Psoas muscle (tissue), 7 donors: ENCODE measurements at regions not wholly inside any gene's neighbourhood (a gene's known extent, or its start where the extent isn't known, plus 50 kb on each side); places are given as distances from the start of the nearest gene placed in this dataset.
"Not testable (repeated sequence)": the region's sequence is repeated elsewhere in the genome, so short reads cannot be mapped to it uniquely, and the experiment has no call there.

Source experiments
- ATAC-seq, 4 donors: fragments of 200-7000 bp; cut with Tn5 transposase; one replicate each; pipeline ENCODE4 v1.9.1; 2020; ENCODE audit warnings: moderate library complexity in 3 of 4, mild to moderate bottlenecking in 2 of 4
- DNase-seq, 2 donors: peaks; one replicate each; pipeline ENCODE4 v3.0.0-alpha.2; 2020
- H3K27ac ChIP-seq: fragments of 200-600 bp; one replicate; pipeline ENCODE4 v1.8.0; 2022
- H3K27me3 ChIP-seq, 3 donors: fragments of 200-600 bp in 1 of 3; one replicate each; pipeline versions ENCODE4 v1.6.1 to v1.8.0; 2013 to 2022; ENCODE audit warnings: low read length in 2 of 3, mild to moderate bottlenecking in 2 of 3, moderate library complexity in 1 of 3; ENCODE audit not compliant: insufficient read depth in 3 of 3
- H3K36me3 ChIP-seq, 2 donors: fragments of 200-600 bp in 1 of 2; one replicate each; pipeline versions ENCODE4 v1.6.1 to v1.8.0; 2013 to 2022; ENCODE audit warnings: low read depth in 1 of 2, mild to moderate bottlenecking in 1 of 2, moderate library complexity in 1 of 2; ENCODE audit not compliant: insufficient read depth in 1 of 2
- H3K4me1 ChIP-seq: fragments of 200-600 bp; one replicate; pipeline ENCODE4 v1.8.0; 2022
- H3K4me3 ChIP-seq: fragments of 200-600 bp; one replicate; pipeline ENCODE4 v1.8.0; 2022; ENCODE audit warnings: mild to moderate bottlenecking
- H3K9me3 ChIP-seq: fragments of 200-600 bp; one replicate; pipeline ENCODE4 v1.8.0; 2022
- CTCF ChIP-seq: fragments of 200-600 bp; IDR thresholded peaks from one replicate; pipeline ENCODE4 v1.8.0; 2022; ENCODE audit warnings: antibody characterized with exemption
- WGBS, 3 donors: extraction: QIAGEN DNeasy Blood & Tissue Kit; methylation state at CpG; one replicate each; pipeline versions ENCODE4 v1.1.6 to v1.1.7; 2013; 5-methylcytosine and 5-hydroxymethylcytosine counted together
- intact Hi-C, 2 donors: fragments of 100-400 bp; cut with DNase I; formaldehyde crosslinking; loops; one replicate each; pipeline versions ENCODE4 v1.11.0 to v1.14.2; 2022
- donor health status: healthy with polysubstance abuse.
- donor health status: DM: no; HTN: no; CAD: no; lungs with moderate emphysema.
- donor health status: Bipolar disorder and iron deficiency.
- donor health status: healthy.
- donor health status: DM: yes; HTN: yes; CAD: no.
- donor health status: DM: no; HTN: no; CAD: no.
- donor health status: DM: yes; HTN: yes; CAD: no.

GRCh38 chr4:106530821-106531220 is 162.2 kb upstream of the GIMD1 start:
- no peak for ATAC-seq

GRCh38 chr4:106530024-106530361 is 161.4 kb upstream of the GIMD1 start:
- no peak for TF ChIP-seq CTCF
- Histone ChIP-seq H3K9me3 (no peaks in the 10 kb centered on the region), H3K36me3 (no peaks in the 10 kb centered on the region), H3K27ac (no peak overlapping the region), H3K4me1 (no peaks in the 10 kb centered on the region), H3K4me3 (no peak overlapping the region), H3K27me3 (no peaks in the 10 kb centered on the region)
- WGBS, 3 donors: 74 to 91% (median 82%) methylated on average over 1 of the region's 1 CpG
- intact Hi-C loops: no loop called here
- no peak for DNase-seq
- no peak for ATAC-seq

More at GRCh38 chr4:106530821-106531220, 162.2 kb upstream of the GIMD1 start:
- Histone ChIP-seq H3K4me1 (no peaks in the 10 kb centered on the region), H3K27me3 (no peaks in the 10 kb centered on the region), H3K36me3 (no peaks in the 10 kb centered on the region), H3K27ac (no peak overlapping the region), H3K9me3 (no peaks in the 10 kb centered on the region), H3K4me3 (no peak overlapping the region)
- no peak for TF ChIP-seq CTCF
- DNase-seq: no peak
- intact Hi-C loops: no loop called here

GRCh38 chr4:106529348-106530023 is 160.9 kb upstream of the GIMD1 start:
- no peak for DNase-seq
- H3K27ac ChIP-seq: no peak overlapping the region
- H3K9me3 ChIP-seq: no peaks in the 10 kb centered on the region
- H3K27me3 ChIP-seq: no peaks in the 10 kb centered on the region
- 76 to 86% (median 79%) methylated on average over 2 of the region's 2 CpGs for WGBS, 3 donors
- no peaks in the 10 kb centered on the region for H3K36me3 ChIP-seq
- TF ChIP-seq CTCF: no peak
- no peak for ATAC-seq
- no peak overlapping the region for H3K4me3 ChIP-seq
- no peaks in the 10 kb centered on the region for H3K4me1 ChIP-seq
- intact Hi-C loops: no loop called here

- no peaks in the 10 kb centered on the region for H3K36me3 ChIP-seq
- H3K4me1 ChIP-seq: no peaks in the 10 kb centered on the region
- WGBS, 3 donors: 89 to 93% (median 92%) methylated on average over 2 of the region's 2 CpGs
- DNase-seq (no peak), ATAC-seq (no peak)
- H3K4me3 ChIP-seq: no peak overlapping the region
- H3K27me3 ChIP-seq: no peaks in the 10 kb centered on the region
- TF ChIP-seq CTCF: no peak
- intact Hi-C loops: no loop called here
- H3K27ac ChIP-seq: no peak overlapping the region
- H3K9me3 ChIP-seq: no peaks in the 10 kb centered on the region
These were observed 158.7 kb upstream of the GIMD1 start for GRCh38 chr4:106527316-106527715.

- H3K4me1 ChIP-seq, intact Hi-C loops, H3K9me3 ChIP-seq, H3K27ac ChIP-seq, H3K27me3 ChIP-seq, H3K36me3 ChIP-seq, H3K4me3 ChIP-seq, ATAC-seq: not testable (repeated sequence)
- 94 to 97% (median 96%) methylated on average over 26 to 27 of the region's 27 CpGs for WGBS, 3 donors
- DNase-seq: peak in 1 of 2 donors; percentile 39
These were observed 156.8 kb upstream of the GIMD1 start for GRCh38 chr4:106525425-106525824.

- H3K4me1 ChIP-seq, H3K4me3 ChIP-seq, H3K36me3 ChIP-seq, H3K9me3 ChIP-seq, DNase-seq, H3K27ac ChIP-seq, H3K27me3 ChIP-seq, intact Hi-C loops, ATAC-seq: not testable (repeated sequence)
- 78 to 85% (median 84%) methylated on average over 8 of the region's 8 CpGs for WGBS, 3 donors
These were observed 156.2 kb upstream of the GIMD1 start for GRCh38 chr4:106524772-106525171.
